CD4-positive, alpha-beta T cell treated with Interleukin-2 at 100 ng/mL for 4 hours (primary cell): ENCODE measurements at regions not wholly inside any gene's neighbourhood (a gene's known extent, or its start where the extent isn't known, plus 50 kb on each side); places are given as distances from the start of the nearest gene placed in this dataset.

ENCODE experiments used
- DNase-seq: peaks from one replicate; pipeline ENCODE4 v3.0.0-alpha.2; 2020; ENCODE audit warnings: low spot score

DNA sequence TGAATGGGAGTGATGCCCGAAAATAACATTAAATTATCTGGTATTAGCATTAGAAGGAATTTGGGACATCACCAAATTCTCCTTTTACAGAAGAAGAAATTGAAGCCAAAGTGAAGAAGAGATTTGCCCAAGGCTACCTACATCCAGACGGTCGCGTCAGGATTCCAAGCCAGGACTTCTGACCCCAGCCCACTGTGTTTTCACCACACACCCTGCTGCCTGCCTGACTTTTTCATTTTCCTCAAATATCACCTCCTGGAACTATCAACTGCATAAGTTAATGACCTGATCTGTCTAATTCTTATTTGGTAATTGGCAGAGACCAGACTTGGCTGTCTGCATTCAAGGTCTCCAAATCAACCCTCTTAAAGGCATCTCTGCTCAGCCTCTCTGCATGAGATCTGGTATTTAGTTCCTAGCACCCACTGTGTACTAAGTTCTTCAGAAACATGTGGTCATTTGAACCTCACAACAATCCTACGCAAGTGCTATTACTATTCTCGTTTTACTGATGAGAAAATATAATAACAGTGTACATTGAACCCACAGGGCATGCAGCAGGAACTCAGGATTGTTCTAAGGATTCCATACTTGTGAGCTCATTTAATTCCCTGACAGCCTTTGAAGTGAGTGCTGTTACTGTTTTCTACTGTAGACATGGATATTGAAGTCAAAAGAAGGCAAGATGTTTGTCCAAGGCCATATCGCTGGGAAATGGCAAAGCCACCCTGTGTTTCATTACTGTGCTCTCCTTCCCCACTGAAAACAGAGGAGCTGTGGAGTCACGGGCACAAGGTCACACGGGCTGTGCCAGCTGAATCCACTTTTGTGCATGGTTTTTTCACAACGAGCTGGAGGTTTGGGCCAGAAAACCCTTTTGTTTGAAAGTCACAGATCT lies 195.2 kb upstream of the C1QTNF7 start:
- DNase-seq: no peak

DNA sequence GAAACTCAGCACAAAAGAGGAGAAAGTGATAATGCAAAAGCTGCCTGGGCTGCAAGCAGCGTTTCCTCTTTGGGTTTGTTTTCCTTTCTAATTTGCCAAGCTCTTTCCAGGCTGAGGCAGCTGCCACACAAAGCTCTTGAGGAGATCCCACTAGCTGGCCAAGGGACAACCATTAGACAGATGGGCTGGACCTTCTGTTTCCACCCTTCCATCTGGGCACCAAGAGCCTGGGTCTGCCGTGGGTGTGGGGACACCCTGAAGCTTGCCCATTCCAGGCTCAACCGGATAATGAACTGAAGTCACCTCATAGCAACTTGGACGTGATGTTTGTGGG lies 194.6 kb upstream of the C1QTNF7 start:
- no peak for DNase-seq

- no peak for DNase-seq
Observed at GRCh38 chr4:15233626-15234025, 194.2 kb upstream of the C1QTNF7 start.

DNA sequence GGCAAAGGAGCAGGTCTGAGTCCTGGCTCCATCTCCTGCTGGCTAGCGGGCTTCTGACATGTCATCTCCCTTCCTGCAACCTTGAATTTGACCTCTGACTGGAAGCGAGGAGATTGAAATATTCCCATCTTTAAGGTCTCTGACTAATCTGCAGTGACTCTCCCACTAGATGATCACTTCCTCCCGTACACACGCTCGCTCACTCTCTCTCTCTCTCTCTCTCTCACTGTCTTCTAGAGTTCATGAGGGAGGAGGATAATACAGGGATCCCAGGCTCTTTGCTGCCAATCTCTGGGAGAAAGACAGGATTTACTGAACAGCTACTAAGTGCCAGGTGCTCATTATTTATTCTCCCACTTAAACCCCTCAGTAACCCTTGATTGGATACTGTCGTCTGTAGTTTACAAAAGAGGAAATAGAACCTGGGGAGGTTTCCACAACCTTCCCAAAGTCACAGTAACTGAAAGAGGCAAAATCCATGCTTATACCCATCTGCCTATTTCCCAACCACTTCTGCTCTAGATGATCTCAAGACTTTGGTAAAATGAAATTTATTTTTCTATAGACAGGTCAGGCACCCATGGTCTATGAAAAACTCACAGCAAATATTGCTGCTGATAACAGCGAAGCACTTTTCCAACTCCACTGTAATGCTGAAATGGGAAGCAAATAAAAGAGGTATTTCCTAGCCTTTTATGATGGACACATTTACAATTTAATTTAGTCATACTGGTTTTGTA lies 193.5 kb upstream of the C1QTNF7 start:
- no peak for DNase-seq

DNA sequence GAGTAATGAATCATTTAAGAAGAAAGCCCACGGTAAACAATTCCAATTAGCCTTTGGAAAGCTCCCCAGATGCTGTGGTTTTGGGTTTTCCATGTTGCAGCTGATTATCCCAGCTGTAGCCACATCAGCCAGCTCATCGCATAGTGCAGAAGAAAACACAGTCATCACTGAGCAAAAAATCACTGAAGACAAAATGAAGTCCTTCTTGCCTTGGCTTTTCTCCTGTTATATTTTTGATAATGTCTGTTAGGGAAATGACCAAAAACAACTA lies 193.0 kb upstream of the C1QTNF7 start:
- no peak for DNase-seq

DNA sequence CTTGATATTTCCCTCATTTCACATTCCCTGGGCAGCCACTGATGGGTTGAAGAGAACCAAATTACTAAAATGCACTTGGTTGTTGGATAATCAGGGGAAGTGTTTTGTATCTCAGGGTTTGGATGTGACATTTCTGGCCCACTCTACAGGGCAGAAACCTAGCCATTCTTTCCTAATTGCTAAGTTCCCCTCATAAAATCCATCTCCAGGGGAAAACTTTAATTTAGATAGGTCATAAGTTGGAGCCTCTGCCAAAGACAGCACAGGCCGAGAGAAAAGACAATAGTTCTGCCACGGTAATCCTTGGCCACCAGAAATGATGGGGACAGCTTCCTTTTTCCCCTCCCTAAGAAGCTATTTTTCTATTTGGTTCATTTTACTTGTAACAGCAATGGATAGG lies 192.7 kb upstream of the C1QTNF7 start:
- DNase-seq: no peak

GRCh38 chr4:15237648-15238230 lies 190.1 kb upstream of the C1QTNF7 start:
- DNase-seq: no peak

GRCh38 chr4:15238720-15239119 lies 189.1 kb upstream of the C1QTNF7 start:
- peak; percentile 10 for DNase-seq

- no peak for DNase-seq
Observed at GRCh38 chr4:15239866-15240265, 188.0 kb upstream of the C1QTNF7 start.

- DNase-seq: no peak
Observed at GRCh38 chr4:15240764-15241163, 187.1 kb upstream of the C1QTNF7 start.

DNA sequence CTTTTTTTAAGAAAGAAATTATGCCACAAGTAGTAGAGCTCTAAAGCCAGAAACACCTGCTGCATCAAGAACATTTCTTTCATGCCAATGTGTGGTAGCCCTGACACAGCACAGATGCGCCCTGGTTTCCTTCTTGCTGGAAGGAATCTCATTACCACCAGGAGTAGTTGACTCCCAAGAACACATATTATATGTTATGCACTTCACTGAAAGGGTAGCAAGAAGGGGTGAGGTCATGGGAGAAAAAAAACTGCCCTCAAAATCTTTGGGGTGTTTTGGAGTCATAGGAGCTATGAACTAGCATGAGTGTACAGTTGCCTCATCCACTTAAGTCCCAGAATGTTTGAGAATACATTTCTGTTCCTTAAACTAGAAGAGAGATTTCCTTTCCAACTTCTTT lies 185.8 kb upstream of the C1QTNF7 start:
- DNase-seq: no peak

- DNase-seq: no peak
Observed at GRCh38 chr4:15244354-15244753, 183.5 kb upstream of the C1QTNF7 start.

GRCh38 chr4:15245006-15245530 lies 182.8 kb upstream of the C1QTNF7 start:
- DNase-seq: no peak

DNA sequence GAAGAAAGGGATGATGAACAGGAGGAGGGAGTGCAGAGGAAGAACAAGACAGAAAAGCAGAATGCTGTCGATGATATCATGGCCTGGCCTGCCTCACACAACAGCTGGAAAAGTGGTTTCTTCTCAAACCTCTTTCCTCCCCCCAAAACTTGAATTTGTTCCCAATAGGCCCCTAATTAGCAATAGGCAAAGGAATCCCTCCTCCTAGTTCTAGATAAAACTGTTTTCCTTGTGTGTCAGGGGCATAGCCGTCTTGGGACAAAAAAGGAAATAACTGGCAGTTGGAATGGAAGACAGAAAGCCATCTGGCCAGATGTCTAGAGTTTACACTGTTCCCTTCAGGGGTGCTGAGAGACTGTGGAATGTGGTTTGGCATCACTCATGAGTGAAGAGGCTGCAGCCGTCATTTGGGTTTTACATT lies 177.8 kb upstream of the C1QTNF7 start:
- DNase-seq: no peak

- DNase-seq: no peak
Observed at GRCh38 chr4:15253349-15253748, 174.5 kb upstream of the C1QTNF7 start.

- no peak for DNase-seq
Observed at GRCh38 chr4:15254236-15254880, 173.5 kb upstream of the C1QTNF7 start.

GRCh38 chr4:15255537-15255936 lies 172.3 kb upstream of the C1QTNF7 start:
- DNase-seq: no peak

- no peak for DNase-seq
Observed at GRCh38 chr4:15260758-15261157, 167.1 kb upstream of the C1QTNF7 start.

DNA sequence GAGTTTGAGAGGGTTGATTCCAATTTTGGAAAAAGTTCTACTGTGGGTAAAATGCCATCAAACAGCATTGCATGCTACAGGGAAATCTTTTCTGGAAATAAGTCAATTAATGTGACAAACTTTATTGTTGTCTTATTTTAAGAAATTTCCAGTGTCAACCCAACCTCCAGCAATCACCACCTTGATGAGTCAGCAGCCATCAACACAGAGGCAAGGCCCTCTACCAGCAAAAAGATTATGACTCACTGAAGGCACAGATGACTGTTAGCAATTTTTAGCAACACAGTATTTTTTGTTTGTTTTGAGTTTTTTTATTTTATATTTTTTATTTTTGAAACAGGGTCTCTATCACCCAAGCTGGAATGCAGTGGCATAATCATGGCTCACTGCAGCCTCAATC lies 165.4 kb upstream of the C1QTNF7 start:
- no peak for DNase-seq

- no peak for DNase-seq
Observed at GRCh38 chr4:15270201-15270600, 157.6 kb upstream of the C1QTNF7 start.

DNA sequence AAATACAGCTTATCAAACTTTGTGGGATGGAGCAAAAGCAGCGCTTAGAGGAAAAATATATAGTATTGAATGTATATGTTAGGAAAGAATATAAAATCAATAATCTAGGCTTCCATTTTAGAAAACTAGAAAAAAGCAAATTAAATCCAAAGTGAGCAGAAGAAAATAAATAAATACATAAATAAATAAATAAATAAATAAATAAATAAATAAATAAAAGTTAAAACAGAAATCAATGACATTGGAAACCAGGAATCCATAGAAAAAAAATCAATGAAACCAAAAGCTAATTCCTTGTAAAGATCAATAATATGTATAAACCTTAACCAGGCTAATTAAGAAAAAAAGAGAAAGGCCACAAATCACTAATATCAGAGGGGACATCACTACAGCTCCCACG lies 141.8 kb upstream of the C1QTNF7 start:
- no peak for DNase-seq

- DNase-seq: no peak
Observed at GRCh38 chr4:15291122-15291521, 136.7 kb upstream of the C1QTNF7 start.

DNA sequence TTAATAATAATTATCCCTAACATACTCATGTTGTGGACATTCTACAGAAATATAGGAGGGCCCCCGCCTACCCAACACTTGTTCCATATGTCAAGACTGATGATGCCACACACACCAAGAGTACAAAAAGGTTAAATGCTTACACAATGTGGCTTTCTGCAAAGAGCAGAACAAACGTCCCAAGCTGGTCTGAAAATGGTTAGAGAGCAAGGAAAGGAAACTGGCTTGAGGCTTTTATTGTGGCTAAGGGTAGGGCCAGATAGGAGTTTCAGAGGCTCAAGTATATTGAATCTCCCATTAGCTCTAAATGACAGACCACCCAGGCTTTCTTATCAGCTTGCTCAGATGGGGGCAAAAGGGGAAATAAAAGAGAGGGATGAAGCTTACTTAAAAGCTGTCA lies 134.1 kb upstream of the C1QTNF7 start:
- DNase-seq: no peak
